GM12878 (cell line): ENCODE measurements at regions not wholly inside any gene's neighbourhood (a gene's known extent, or its start where the extent isn't known, plus 50 kb on each side); places are given as distances from the start of the nearest gene placed in this dataset.

Source experiments
- BHLHE40 ChIP-seq, 2 experiments: fragments of 450-650 bp in 1 of 2; IDR thresholded peaks; 2 replicates each; pipeline ENCODE4 v1.6.1; 2011 to 2017; ENCODE audit warnings: low read depth in 2 of 2, borderline replicate concordance in 1 of 2, improper control_type of control experiment in 1 of 2, low read length in 1 of 2, mild to moderate bottlenecking in 1 of 2
- CREB1 ChIP-seq: IDR thresholded peaks from 2 replicates; pipeline ENCODE4 v1.6.1; 2012; ENCODE audit warnings: low read depth, mild to moderate bottlenecking, inconsistent platforms
- EED ChIP-seq: sonication (generic); IDR thresholded peaks from 2 replicates; pipeline ENCODE4 v1.6.1; 2016; ENCODE audit warnings: antibody characterized with exemption, low read depth
- ETV6 ChIP-seq, 2 experiments: fragments of 450-650 bp in 1 of 2; IDR thresholded peaks in 1 of 2; conservative IDR thresholded peaks in 1 of 2; 2 replicates each; pipeline ENCODE4 v1.6.1; 2014; ENCODE audit warnings: antibody characterized with exemption in 1 of 2, borderline replicate concordance in 1 of 2, low read depth in 1 of 2, mild to moderate bottlenecking in 1 of 2, moderate library complexity in 1 of 2
- PAX5 ChIP-seq: IDR thresholded peaks from 2 replicates; pipeline ENCODE4 v1.6.1; 2011; ENCODE audit warnings: low read depth, low read length, borderline replicate concordance
- TBL1XR1 ChIP-seq: IDR thresholded peaks from 2 replicates; pipeline ENCODE4 v1.6.1; 2012; ENCODE audit warnings: low read depth, low read length, improper control_type of control experiment
- TF ChIP-seq, protein P1 (sequence below): IDR thresholded peaks from 2 replicates; pipeline ENCODE4 v1.6.1; 2011; ENCODE audit warnings: mild to moderate bottlenecking, low read depth, low read length, moderate library complexity; ENCODE audit not compliant: insufficient replicate concordance
- TF ChIP-seq, protein P2 (sequence below): fragments of 450-650 bp; formaldehyde crosslinking; IDR thresholded peaks from 2 replicates; pipeline ENCODE4 v1.4.0; 2020; ENCODE audit warnings: mild to moderate bottlenecking, moderate library complexity

DNA sequence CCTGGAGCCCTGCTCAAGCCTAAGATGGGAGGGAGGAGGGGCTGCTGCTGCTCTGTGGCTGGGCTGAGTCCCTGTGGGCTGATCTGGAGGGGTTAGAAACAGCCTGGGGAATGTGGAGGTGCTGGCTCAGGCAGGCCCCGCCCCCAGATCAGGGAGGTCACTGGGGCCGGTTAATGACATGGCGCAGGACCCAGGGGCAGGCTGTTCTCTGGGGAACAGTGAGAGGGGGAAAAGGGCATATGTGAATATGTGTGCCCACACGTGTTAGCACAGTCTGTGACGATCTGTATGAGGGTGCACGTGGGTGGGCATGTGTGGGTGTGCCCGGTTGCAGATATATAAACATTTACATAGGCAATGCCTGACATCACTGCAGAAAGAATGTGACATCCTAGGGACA lies 143.5 kb downstream of the MIAT start (continued):
- TF ChIP-seq ETV6 (conservative IDR thresholded peaks at IDR 0.05 in 1 of 2, IDR thresholded peaks at IDR 0.05 in 1 of 2; ENCODE audit: borderline replicate concordance in 1 of 2, low read depth in 1 of 2) (no peak), CREB1 (no peak), PAX5 (no peak), BHLHE40 (IDR thresholded peaks at IDR 0.05; ENCODE audit: borderline replicate concordance in 1 of 2, low read depth in 2 of 2, low read length in 1 of 2) (no peak), TBL1XR1 (no peak), EED (no peak)
- TF ChIP-seq, protein P1, sequence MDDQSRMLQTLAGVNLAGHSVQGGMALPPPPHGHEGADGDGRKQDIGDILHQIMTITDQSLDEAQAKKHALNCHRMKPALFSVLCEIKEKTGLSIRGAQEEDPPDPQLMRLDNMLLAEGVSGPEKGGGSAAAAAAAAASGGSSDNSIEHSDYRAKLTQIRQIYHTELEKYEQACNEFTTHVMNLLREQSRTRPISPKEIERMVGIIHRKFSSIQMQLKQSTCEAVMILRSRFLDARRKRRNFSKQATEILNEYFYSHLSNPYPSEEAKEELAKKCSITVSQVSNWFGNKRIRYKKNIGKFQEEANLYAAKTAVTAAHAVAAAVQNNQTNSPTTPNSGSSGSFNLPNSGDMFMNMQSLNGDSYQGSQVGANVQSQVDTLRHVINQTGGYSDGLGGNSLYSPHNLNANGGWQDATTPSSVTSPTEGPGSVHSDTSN = no peak
- TF ChIP-seq, protein P2, sequence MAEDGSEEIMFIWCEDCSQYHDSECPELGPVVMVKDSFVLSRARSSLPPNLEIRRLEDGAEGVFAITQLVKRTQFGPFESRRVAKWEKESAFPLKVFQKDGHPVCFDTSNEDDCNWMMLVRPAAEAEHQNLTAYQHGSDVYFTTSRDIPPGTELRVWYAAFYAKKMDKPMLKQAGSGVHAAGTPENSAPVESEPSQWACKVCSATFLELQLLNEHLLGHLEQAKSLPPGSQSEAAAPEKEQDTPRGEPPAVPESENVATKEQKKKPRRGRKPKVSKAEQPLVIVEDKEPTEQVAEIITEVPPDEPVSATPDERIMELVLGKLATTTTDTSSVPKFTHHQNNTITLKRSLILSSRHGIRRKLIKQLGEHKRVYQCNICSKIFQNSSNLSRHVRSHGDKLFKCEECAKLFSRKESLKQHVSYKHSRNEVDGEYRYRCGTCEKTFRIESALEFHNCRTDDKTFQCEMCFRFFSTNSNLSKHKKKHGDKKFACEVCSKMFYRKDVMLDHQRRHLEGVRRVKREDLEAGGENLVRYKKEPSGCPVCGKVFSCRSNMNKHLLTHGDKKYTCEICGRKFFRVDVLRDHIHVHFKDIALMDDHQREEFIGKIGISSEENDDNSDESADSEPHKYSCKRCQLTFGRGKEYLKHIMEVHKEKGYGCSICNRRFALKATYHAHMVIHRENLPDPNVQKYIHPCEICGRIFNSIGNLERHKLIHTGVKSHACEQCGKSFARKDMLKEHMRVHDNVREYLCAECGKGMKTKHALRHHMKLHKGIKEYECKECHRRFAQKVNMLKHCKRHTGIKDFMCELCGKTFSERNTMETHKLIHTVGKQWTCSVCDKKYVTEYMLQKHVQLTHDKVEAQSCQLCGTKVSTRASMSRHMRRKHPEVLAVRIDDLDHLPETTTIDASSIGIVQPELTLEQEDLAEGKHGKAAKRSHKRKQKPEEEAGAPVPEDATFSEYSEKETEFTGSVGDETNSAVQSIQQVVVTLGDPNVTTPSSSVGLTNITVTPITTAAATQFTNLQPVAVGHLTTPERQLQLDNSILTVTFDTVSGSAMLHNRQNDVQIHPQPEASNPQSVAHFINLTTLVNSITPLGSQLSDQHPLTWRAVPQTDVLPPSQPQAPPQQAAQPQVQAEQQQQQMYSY (CRISPR knock-in tag) = no peak
- TF ChIP-seq, all 136 proteins: peak for 0
